ENCODE measurements at regions not wholly inside any gene's neighbourhood (a gene's known extent, or its start where the extent isn't known, plus 50 kb on each side); places are given as distances from the start of the nearest gene placed in this dataset.

DNA sequence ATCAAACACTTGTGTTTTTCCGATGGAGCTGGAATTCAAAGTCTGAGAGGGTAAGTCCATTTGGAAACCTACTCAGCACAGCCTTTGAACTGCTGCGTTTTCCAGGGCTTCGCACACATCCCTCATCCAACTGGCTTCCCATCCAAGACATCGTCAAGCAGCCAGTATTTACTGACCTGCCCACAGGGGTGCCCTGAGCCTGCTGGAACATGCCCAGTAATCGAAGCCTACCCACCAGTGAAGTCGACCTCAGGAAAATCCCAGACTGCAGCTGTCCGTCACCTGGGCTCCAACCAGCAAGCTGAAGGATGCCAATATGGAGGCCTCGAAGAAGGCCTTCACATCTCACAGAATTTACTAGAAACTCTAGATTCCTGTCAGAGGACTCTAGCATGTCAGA lies 261.6 kb downstream of the PLPP3 start:
- TF ChIP-seq, protein P1, sequence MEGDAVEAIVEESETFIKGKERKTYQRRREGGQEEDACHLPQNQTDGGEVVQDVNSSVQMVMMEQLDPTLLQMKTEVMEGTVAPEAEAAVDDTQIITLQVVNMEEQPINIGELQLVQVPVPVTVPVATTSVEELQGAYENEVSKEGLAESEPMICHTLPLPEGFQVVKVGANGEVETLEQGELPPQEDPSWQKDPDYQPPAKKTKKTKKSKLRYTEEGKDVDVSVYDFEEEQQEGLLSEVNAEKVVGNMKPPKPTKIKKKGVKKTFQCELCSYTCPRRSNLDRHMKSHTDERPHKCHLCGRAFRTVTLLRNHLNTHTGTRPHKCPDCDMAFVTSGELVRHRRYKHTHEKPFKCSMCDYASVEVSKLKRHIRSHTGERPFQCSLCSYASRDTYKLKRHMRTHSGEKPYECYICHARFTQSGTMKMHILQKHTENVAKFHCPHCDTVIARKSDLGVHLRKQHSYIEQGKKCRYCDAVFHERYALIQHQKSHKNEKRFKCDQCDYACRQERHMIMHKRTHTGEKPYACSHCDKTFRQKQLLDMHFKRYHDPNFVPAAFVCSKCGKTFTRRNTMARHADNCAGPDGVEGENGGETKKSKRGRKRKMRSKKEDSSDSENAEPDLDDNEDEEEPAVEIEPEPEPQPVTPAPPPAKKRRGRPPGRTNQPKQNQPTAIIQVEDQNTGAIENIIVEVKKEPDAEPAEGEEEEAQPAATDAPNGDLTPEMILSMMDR (IDR thresholded peaks at IDR 0.05), result no peak
- TF ChIP-seq POLR2A (IDR thresholded peaks at IDR 0.05), result no peak
